Activated CD4-positive, alpha-beta memory T cell treated with anti-CD3 and anti-CD28 coated beads for 36 hours (primary cell): ENCODE measurements at regions not wholly inside any gene's neighbourhood (a gene's known extent, or its start where the extent isn't known, plus 50 kb on each side); places are given as distances from the start of the nearest gene placed in this dataset.

Source experiments
- CTCF ChIA-PET: fragments of 350-600 bp; sonication (Branson Sonifier 250); formaldehyde crosslinking; loops from one replicate; lab custom pipeline; 2021; ENCODE audit warnings: antibody characterized with exemption, inconsistent platforms; lab: Charles Lee
- POLR2A ChIA-PET: fragments of 350-600 bp; sonication (Branson Sonifier 250); formaldehyde crosslinking; loops from one replicate; lab custom pipeline; 2021; ENCODE audit warnings: antibody characterized with exemption; lab: Charles Lee
- DNase-seq: peaks from one replicate; pipeline ENCODE4 v3.0.0-alpha.2; 2020
- H3K27ac Mint-ChIP-seq: one replicate; pipeline ENCODE4 v1.8.0; 2021; ENCODE audit warnings: mixed read lengths
- H3K27me3 Mint-ChIP-seq: one replicate; pipeline ENCODE4 v1.8.0; 2021; ENCODE audit warnings: mixed read lengths
- H3K36me3 Mint-ChIP-seq: one replicate; pipeline ENCODE4 v1.8.0; 2021; ENCODE audit warnings: mixed read lengths
- H3K4me1 Mint-ChIP-seq: one replicate; pipeline ENCODE4 v1.8.0; 2021; ENCODE audit warnings: low read depth, mixed read lengths
- H3K4me3 Mint-ChIP-seq: one replicate; pipeline ENCODE4 v1.8.0; 2021; ENCODE audit warnings: mild to moderate bottlenecking, mixed read lengths
- H3K9me3 Mint-ChIP-seq: one replicate; pipeline ENCODE4 v1.8.0; 2021; ENCODE audit warnings: mixed read lengths
- intact Hi-C: fragments of 100-400 bp; cut with micrococcal nuclease; formaldehyde crosslinking; loops from one replicate; pipeline ENCODE4 v1.15.1; 2023

- Mint-ChIP-seq H3K27ac (no peak overlapping the region), H3K9me3 (peaks cover 16% of the 10 kb centered on the region), H3K36me3 (no peaks in the 10 kb centered on the region), H3K4me3 (no peak overlapping the region), H3K4me1 (no peaks in the 10 kb centered on the region), H3K27me3 (no peaks in the 10 kb centered on the region)
- ChIA-PET POLR2A (no interaction called here), CTCF (no interaction called here)
- intact Hi-C loops: no loop called here
- no peak for DNase-seq
Measured at GRCh38 chr5:114201332-114201731, 160.5 kb upstream of the KCNN2 start.

GRCh38 chr5:114204923-114205322 lies 156.9 kb upstream of the KCNN2 start:
- intact Hi-C loops: no loop called here
- CTCF ChIA-PET: no interaction called here
- Mint-ChIP-seq H3K36me3 (no peaks in the 10 kb centered on the region), H3K4me1 (no peaks in the 10 kb centered on the region), H3K27ac (no peak overlapping the region), H3K4me3 (no peak overlapping the region), H3K27me3 (no peaks in the 10 kb centered on the region), H3K9me3 (peaks cover 14% of the 10 kb centered on the region)
- DNase-seq: no peak
- POLR2A ChIA-PET: no interaction called here

GRCh38 chr5:114206640-114207039 lies 155.2 kb upstream of the KCNN2 start:
- Mint-ChIP-seq H3K27ac (no peak overlapping the region), H3K9me3 (peaks cover 2% of the 10 kb centered on the region), H3K4me1 (no peaks in the 10 kb centered on the region), H3K4me3 (no peak overlapping the region), H3K27me3 (no peaks in the 10 kb centered on the region), H3K36me3 (no peaks in the 10 kb centered on the region)
- ChIA-PET POLR2A (no interaction called here), CTCF (no interaction called here)
- intact Hi-C loops: no loop called here
- DNase-seq: no peak

GRCh38 chr5:114207615-114208014 lies 154.3 kb upstream of the KCNN2 start:
- H3K4me3 Mint-ChIP-seq: no peak overlapping the region
- H3K4me1 Mint-ChIP-seq: no peaks in the 10 kb centered on the region
- no peaks in the 10 kb centered on the region for H3K36me3 Mint-ChIP-seq
- intact Hi-C loops: no loop called here
- ChIA-PET CTCF (no interaction called here), POLR2A (no interaction called here)
- peaks cover 2% of the 10 kb centered on the region for H3K9me3 Mint-ChIP-seq
- no peaks in the 10 kb centered on the region for H3K27me3 Mint-ChIP-seq
- DNase-seq: no peak
- no peak overlapping the region for H3K27ac Mint-ChIP-seq

- peaks cover 2% of the 10 kb centered on the region for H3K9me3 Mint-ChIP-seq
- POLR2A ChIA-PET: no interaction called here
- no peaks in the 10 kb centered on the region for H3K4me1 Mint-ChIP-seq
- no peak overlapping the region for H3K4me3 Mint-ChIP-seq
- DNase-seq: no peak
- intact Hi-C loops: no loop called here
- H3K27ac Mint-ChIP-seq: no peak overlapping the region
- no peaks in the 10 kb centered on the region for H3K27me3 Mint-ChIP-seq
- CTCF ChIA-PET: no interaction called here
- H3K36me3 Mint-ChIP-seq: no peaks in the 10 kb centered on the region
Measured at GRCh38 chr5:114208120-114208519, 153.8 kb upstream of the KCNN2 start.

GRCh38 chr5:114208588-114208987 lies 153.3 kb upstream of the KCNN2 start:
- no peaks in the 10 kb centered on the region for H3K4me1 Mint-ChIP-seq
- intact Hi-C loops: no loop called here
- no peaks in the 10 kb centered on the region for H3K27me3 Mint-ChIP-seq
- ChIA-PET POLR2A (no interaction called here), CTCF (no interaction called here)
- H3K4me3 Mint-ChIP-seq: no peak overlapping the region
- H3K36me3 Mint-ChIP-seq: no peaks in the 10 kb centered on the region
- DNase-seq: no peak
- no peak overlapping the region for H3K27ac Mint-ChIP-seq
- H3K9me3 Mint-ChIP-seq: peaks cover 2% of the 10 kb centered on the region

- no peak overlapping the region for H3K27ac Mint-ChIP-seq
- ChIA-PET POLR2A (no interaction called here), CTCF (no interaction called here)
- peaks cover 2% of the 10 kb centered on the region for H3K9me3 Mint-ChIP-seq
- no peaks in the 10 kb centered on the region for H3K4me1 Mint-ChIP-seq
- DNase-seq: no peak
- H3K4me3 Mint-ChIP-seq: no peak overlapping the region
- intact Hi-C loops: no loop called here
- no peaks in the 10 kb centered on the region for H3K27me3 Mint-ChIP-seq
- H3K36me3 Mint-ChIP-seq: no peaks in the 10 kb centered on the region
Measured at GRCh38 chr5:114210662-114211061, 151.2 kb upstream of the KCNN2 start.

GRCh38 chr5:114221807-114222206 lies 140.1 kb upstream of the KCNN2 start:
- CTCF ChIA-PET: no interaction called here
- H3K4me1 Mint-ChIP-seq: no peaks in the 10 kb centered on the region
- no peak overlapping the region for H3K4me3 Mint-ChIP-seq

GRCh38 chr5:114223866-114224265 lies 138.0 kb upstream of the KCNN2 start:
- ChIA-PET CTCF (no interaction called here), POLR2A (no interaction called here)
- Mint-ChIP-seq H3K4me1 (no peaks in the 10 kb centered on the region), H3K27ac (no peak overlapping the region), H3K36me3 (no peaks in the 10 kb centered on the region), H3K4me3 (no peak overlapping the region), H3K9me3 (peaks cover 22% of the 10 kb centered on the region), H3K27me3 (no peaks in the 10 kb centered on the region)
- intact Hi-C loops: no loop called here
- DNase-seq: no peak

More at GRCh38 chr5:114221807-114222206, 140.1 kb upstream of the KCNN2 start:
- Mint-ChIP-seq H3K27ac (no peak overlapping the region), H3K27me3 (no peaks in the 10 kb centered on the region), H3K36me3 (no peaks in the 10 kb centered on the region), H3K9me3 (peaks cover 24% of the 10 kb centered on the region)
- DNase-seq: no peak
- intact Hi-C loops: no loop called here
- POLR2A ChIA-PET: no interaction called here

GRCh38 chr5:114237766-114238165 lies 124.1 kb upstream of the KCNN2 start:
- no peak for DNase-seq
- Mint-ChIP-seq H3K27ac (no peak overlapping the region), H3K4me3 (no peak overlapping the region), H3K27me3 (no peaks in the 10 kb centered on the region), H3K36me3 (no peaks in the 10 kb centered on the region), H3K4me1 (no peaks in the 10 kb centered on the region), H3K9me3 (peaks cover 5% of the 10 kb centered on the region)
- intact Hi-C loops: no loop called here
- ChIA-PET CTCF (interaction anchor here (0.6 kb wide), 1 partner anchor 10 kb away, joined by 3 read pairs; no protein-coding TSS in a partner anchor), POLR2A (no interaction called here)

- no peak overlapping the region for H3K27ac Mint-ChIP-seq
- ChIA-PET CTCF (no interaction called here), POLR2A (no interaction called here)
- H3K36me3 Mint-ChIP-seq: no peaks in the 10 kb centered on the region
- peaks cover 5% of the 10 kb centered on the region for H3K9me3 Mint-ChIP-seq
- no peaks in the 10 kb centered on the region for H3K27me3 Mint-ChIP-seq
- no peak overlapping the region for H3K4me3 Mint-ChIP-seq
- intact Hi-C loops: no loop called here
- no peaks in the 10 kb centered on the region for H3K4me1 Mint-ChIP-seq
- DNase-seq: no peak
Measured at GRCh38 chr5:114238771-114239313, 123.0 kb upstream of the KCNN2 start.

GRCh38 chr5:114243281-114243971 lies 118.4 kb upstream of the KCNN2 start:
- intact Hi-C loops: no loop called here
- DNase-seq: no peak
- Mint-ChIP-seq H3K27me3 (no peaks in the 10 kb centered on the region), H3K36me3 (no peaks in the 10 kb centered on the region), H3K4me3 (no peak overlapping the region), H3K9me3 (no peaks in the 10 kb centered on the region), H3K4me1 (no peaks in the 10 kb centered on the region), H3K27ac (no peak overlapping the region)
- ChIA-PET CTCF (no interaction called here), POLR2A (no interaction called here)

GRCh38 chr5:114243972-114244317 lies 117.9 kb upstream of the KCNN2 start:
- Mint-ChIP-seq H3K27me3 (no peaks in the 10 kb centered on the region), H3K9me3 (no peaks in the 10 kb centered on the region), H3K4me1 (no peaks in the 10 kb centered on the region), H3K4me3 (no peak overlapping the region), H3K36me3 (no peaks in the 10 kb centered on the region), H3K27ac (no peak overlapping the region)
- no peak for DNase-seq
- intact Hi-C loops: no loop called here
- ChIA-PET POLR2A (no interaction called here), CTCF (no interaction called here)
